ENCODE measurements at regions not wholly inside any gene's neighbourhood (a gene's known extent, or its start where the extent isn't known, plus 50 kb on each side); places are given as distances from the start of the nearest gene placed in this dataset.

DNA sequence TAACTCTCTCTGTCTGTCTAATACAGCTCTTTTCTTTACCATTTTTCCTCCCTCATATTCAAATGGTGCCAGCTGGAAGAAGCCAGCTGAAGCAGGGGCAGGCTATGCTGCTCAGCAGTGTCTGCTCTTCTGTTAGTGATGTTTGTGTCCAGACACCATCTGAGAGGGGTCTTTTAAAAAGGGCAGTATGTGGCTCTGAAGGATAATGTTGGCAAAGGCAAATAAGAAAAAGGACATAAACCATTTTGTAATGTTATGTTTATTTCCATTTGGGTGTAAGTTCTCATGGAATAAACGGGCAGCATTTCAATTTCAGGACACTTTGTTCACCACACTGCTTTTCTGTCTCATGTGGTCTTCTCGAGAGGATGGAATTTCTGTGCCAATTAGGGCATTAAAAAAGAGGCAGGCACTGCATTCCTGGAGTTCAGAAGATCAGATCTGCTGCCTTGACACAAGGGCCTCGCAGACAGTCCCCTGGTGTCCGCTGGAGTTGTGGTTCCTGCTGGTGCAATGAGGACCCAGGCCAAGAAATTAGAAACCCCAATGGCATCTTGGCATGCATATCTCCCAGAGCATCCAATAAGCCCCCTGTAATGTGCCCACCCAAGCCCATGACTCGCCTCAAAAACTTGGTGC, 109.0 kb upstream of the ELMO1 start:
- Histone ChIP-seq H3K9me3 (ENCODE audit: severe bottlenecking) (no peaks in the 10 kb centered on the region), H3K27me3 (ENCODE audit: insufficient read depth, low read depth, severe bottlenecking) (no peaks in the 10 kb centered on the region), H3K36me3 (no peaks in the 10 kb centered on the region), H3K4me3 (ENCODE audit: low read depth, low read length) (no peak overlapping the region), H3K27ac (no peak overlapping the region)
- TF ChIP-seq, protein P1, sequence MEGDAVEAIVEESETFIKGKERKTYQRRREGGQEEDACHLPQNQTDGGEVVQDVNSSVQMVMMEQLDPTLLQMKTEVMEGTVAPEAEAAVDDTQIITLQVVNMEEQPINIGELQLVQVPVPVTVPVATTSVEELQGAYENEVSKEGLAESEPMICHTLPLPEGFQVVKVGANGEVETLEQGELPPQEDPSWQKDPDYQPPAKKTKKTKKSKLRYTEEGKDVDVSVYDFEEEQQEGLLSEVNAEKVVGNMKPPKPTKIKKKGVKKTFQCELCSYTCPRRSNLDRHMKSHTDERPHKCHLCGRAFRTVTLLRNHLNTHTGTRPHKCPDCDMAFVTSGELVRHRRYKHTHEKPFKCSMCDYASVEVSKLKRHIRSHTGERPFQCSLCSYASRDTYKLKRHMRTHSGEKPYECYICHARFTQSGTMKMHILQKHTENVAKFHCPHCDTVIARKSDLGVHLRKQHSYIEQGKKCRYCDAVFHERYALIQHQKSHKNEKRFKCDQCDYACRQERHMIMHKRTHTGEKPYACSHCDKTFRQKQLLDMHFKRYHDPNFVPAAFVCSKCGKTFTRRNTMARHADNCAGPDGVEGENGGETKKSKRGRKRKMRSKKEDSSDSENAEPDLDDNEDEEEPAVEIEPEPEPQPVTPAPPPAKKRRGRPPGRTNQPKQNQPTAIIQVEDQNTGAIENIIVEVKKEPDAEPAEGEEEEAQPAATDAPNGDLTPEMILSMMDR (IDR thresholded peaks at IDR 0.05; ENCODE audit: low read depth, low read length) = no peak
- DNase-seq = no peak

DNA sequence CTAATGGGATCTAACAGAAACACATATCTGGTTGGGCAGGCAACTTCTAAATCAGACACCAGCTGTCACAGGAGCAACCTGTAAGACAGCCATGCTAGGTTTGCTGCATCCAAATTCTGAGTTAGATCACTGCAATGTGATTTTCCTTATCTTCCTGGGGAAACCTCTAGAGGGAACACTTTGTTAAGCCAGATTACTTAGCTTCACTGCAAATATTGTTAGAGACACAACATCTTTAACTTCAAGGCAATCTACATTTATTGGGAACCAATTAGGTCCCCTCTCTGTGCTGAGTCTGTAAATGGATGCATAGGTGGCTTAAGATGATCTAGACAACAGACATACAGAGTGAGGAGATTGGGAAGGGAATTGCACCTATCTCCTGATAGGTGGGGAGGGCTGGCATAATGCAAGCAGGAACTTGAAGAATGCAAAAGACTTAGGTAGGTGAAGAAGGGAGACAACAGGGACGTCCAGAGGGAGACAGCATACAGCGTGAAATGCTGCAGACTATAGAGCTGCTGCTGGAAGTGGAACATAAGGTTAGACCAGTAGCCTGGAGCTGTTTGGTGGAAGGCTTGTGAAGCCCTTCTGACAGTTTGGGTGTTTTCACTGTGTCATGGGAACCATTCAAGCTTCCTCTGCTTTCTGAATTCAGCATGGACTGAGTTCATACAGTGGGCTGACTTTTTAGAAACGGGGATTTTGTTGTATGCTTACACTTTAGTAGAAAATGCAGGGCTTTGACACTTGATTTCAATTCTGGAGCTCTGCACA, 109.8 kb upstream of the ELMO1 start:
- no peaks in the 10 kb centered on the region for H3K9me3 ChIP-seq (ENCODE audit: severe bottlenecking)
- no peaks in the 10 kb centered on the region for H3K27me3 ChIP-seq (ENCODE audit: insufficient read depth, low read depth, severe bottlenecking)
- no peak overlapping the region for H3K27ac ChIP-seq
- H3K4me3 ChIP-seq (ENCODE audit: low read depth, low read length) = no peak overlapping the region
- TF ChIP-seq, protein P1 (IDR thresholded peaks at IDR 0.05; ENCODE audit: low read depth, low read length) = peak; percentile 7; the same call in 1 of the 2 replicates
- DNase-seq = no peak
- no peaks in the 10 kb centered on the region for H3K36me3 ChIP-seq

DNA sequence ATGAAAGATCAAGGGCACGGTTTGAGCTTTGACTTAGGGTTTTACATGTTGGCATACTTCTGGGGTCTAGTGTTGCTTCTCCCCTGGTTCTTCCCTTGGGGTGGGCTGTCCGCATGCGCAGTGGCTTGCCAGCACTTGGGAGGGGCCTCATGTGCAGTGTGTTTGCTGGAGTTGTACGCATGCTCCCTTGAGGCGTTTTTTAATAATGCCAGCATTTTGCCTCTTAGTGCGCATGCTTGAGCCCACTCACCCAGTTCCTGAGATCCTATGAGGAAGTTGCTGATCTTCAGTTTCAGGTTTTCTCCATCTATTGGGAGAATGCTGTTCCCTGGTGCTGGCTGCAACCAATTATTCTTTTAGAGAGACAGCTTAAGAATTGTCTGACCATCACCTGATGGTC, 113.4 kb upstream of the GPR141 start:
- TF ChIP-seq, protein P1 (IDR thresholded peaks at IDR 0.05; ENCODE audit: low read depth, low read length) = no peak
- no peaks in the 10 kb centered on the region for H3K36me3 ChIP-seq
- no peak overlapping the region for H3K4me3 ChIP-seq (ENCODE audit: low read depth, low read length)
- no peak for DNase-seq
- H3K27me3 ChIP-seq (ENCODE audit: insufficient read depth, low read depth, severe bottlenecking) = no peaks in the 10 kb centered on the region
- H3K9me3 ChIP-seq (ENCODE audit: severe bottlenecking) = no peaks in the 10 kb centered on the region
- no peak overlapping the region for H3K27ac ChIP-seq

DNA sequence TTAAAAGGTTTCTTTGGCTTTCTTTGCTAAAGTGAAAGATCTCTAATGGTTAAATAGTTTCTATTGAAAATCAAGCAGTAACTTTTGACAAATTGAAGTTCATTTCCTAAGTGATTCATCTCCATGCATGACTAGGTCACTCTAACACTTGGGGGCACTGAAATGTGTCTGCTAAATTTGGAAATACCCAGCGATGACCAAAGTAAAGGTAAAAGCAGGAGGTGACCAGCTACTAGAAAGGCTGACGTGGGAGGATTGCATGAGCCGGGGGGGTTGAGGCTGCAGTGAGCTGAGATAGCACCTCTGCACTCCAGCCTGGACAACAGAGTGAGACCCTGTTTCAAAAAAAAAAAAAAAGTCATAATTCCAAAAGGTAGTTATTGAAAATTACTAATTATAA, 111.8 kb upstream of the GPR141 start:
- Histone ChIP-seq H3K27ac (no peak overlapping the region), H3K4me3 (ENCODE audit: low read depth, low read length) (no peak overlapping the region), H3K27me3 (ENCODE audit: insufficient read depth, low read depth, severe bottlenecking) (no peaks in the 10 kb centered on the region), H3K9me3 (ENCODE audit: severe bottlenecking) (no peaks in the 10 kb centered on the region), H3K36me3 (no peaks in the 10 kb centered on the region)
- DNase-seq = no peak
- TF ChIP-seq, protein P1 (IDR thresholded peaks at IDR 0.05; ENCODE audit: low read depth, low read length) = no peak

DNA sequence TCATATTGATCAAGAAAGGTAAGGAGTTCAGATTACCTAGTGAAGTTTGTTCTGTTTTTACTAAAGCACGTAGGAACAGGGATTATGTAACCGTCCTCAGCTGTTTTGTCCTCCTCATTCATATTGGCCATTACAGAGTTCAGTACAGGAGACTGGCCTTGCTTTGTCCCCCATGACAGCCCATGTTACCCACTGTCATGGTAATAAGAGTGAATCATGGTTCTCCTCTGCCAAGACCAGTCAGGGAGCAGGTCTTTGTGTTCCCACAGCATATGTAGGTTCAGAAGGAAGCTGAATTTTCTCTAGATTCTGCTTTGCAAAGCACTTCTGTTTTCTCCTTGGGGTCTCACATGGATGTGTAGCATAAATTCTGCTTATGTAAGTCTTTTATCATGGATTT, 106.2 kb upstream of the GPR141 start:
- TF ChIP-seq, protein P1 (IDR thresholded peaks at IDR 0.05; ENCODE audit: low read depth, low read length) = no peak
- no peaks in the 10 kb centered on the region for H3K36me3 ChIP-seq
- no peak for DNase-seq
- no peaks in the 10 kb centered on the region for H3K27me3 ChIP-seq (ENCODE audit: insufficient read depth, low read depth, severe bottlenecking)
- H3K27ac ChIP-seq = no peak overlapping the region
- no peak overlapping the region for H3K4me3 ChIP-seq (ENCODE audit: low read depth, low read length)
- no peaks in the 10 kb centered on the region for H3K9me3 ChIP-seq (ENCODE audit: severe bottlenecking)
